Progenitor cell of endocrine pancreas (in vitro differentiated cells): ENCODE measurements at regions not wholly inside any gene's neighbourhood (a gene's known extent, or its start where the extent isn't known, plus 50 kb on each side); places are given as distances from the start of the nearest gene placed in this dataset.

Experiments used
- DNase-seq: peaks from one replicate; pipeline ENCODE4 v3.0.0; 2021; ENCODE audit warnings: low spot score; ENCODE audit not compliant: unreplicated experiment
- H3K27ac Mint-ChIP-seq: 2 replicates; pipeline ENCODE4 v1.8.0; 2021; ENCODE audit warnings: mild to moderate bottlenecking, moderate library complexity, mixed read lengths
- H3K27me3 Mint-ChIP-seq: 2 replicates; pipeline ENCODE4 v1.8.0; 2021; ENCODE audit warnings: mixed read lengths
- H3K36me3 Mint-ChIP-seq: 2 replicates; pipeline ENCODE4 v1.8.0; 2022; ENCODE audit warnings: mixed read lengths; ENCODE audit not compliant: insufficient read depth
- H3K4me1 Mint-ChIP-seq: 2 replicates; pipeline ENCODE4 v1.8.0; 2021; ENCODE audit warnings: low read depth, mixed read lengths
- H3K4me3 Mint-ChIP-seq: 2 replicates; pipeline ENCODE4 v1.8.0; 2021; ENCODE audit warnings: low read depth, mild to moderate bottlenecking, moderate library complexity, mixed read lengths
- H3K9me3 Mint-ChIP-seq: 2 replicates; pipeline ENCODE4 v1.8.0; 2021; ENCODE audit warnings: low read depth, mixed read lengths
- TF ChIP-seq, protein P1 (sequence below): fragments of 200-600 bp; sonication (generic); IDR thresholded peaks from one replicate; pipeline ENCODE4 v1.5.0; 2021; ENCODE audit warnings: antibody characterized with exemption, mild to moderate bottlenecking; ENCODE audit not compliant: unreplicated experiment

DNA sequence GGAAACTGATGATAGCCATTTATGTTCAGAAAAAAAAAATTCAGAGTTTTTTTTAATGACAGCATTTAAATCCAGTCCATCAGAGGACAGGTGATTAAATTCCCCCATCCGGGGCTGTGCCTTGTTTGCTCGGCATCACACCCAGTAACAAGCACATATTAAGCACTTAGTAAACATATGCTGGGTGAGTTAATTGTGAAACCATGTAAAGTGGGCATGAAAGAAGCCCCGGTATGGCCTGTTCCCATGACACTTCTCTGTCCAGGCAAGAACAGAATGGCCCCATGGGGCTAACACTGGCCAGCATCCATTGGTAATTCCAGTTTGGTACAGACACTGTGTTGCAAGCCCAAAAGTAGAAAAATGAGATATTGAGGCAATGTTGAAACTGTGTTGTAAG lies 220.8 kb upstream of the RNF32 start:
- TF ChIP-seq, protein P1, sequence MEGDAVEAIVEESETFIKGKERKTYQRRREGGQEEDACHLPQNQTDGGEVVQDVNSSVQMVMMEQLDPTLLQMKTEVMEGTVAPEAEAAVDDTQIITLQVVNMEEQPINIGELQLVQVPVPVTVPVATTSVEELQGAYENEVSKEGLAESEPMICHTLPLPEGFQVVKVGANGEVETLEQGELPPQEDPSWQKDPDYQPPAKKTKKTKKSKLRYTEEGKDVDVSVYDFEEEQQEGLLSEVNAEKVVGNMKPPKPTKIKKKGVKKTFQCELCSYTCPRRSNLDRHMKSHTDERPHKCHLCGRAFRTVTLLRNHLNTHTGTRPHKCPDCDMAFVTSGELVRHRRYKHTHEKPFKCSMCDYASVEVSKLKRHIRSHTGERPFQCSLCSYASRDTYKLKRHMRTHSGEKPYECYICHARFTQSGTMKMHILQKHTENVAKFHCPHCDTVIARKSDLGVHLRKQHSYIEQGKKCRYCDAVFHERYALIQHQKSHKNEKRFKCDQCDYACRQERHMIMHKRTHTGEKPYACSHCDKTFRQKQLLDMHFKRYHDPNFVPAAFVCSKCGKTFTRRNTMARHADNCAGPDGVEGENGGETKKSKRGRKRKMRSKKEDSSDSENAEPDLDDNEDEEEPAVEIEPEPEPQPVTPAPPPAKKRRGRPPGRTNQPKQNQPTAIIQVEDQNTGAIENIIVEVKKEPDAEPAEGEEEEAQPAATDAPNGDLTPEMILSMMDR = no peak

DNA sequence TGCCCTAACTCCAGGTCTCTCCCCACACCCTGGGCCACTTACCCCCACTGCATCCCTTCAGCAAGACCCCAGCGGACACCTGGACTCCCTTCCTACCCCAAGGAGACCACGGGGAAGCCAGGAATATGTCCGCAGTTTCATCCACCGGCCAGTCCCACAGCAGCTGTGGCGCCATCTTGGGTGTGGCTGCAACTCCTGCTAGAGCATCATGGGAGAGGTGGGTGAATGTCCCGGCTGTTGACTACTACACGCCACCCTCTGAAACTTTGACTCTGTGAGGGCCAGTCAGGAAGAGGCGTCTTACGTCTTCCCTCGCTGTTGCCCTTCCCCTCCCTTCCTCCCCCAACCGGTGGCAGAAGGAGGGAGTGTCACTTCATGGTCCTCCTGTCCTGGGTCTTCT lies 238.3 kb upstream of the RNF32 start:
- TF ChIP-seq, protein P1 = no peak
- Mint-ChIP-seq H3K27me3 (no peaks in the 10 kb centered on the region), H3K27ac (no peak overlapping the region), H3K9me3 (peaks cover 4% of the 10 kb centered on the region), H3K4me1 (peaks cover 6% of the 10 kb centered on the region), H3K4me3 (no peak overlapping the region), H3K36me3 (no peaks in the 10 kb centered on the region)
- no peak for DNase-seq

More for the DNA sequence above, 220.8 kb upstream of the RNF32 start:
- no peak for DNase-seq
- Mint-ChIP-seq H3K27me3 (peaks cover 9% of the 10 kb centered on the region), H3K4me1 (no peaks in the 10 kb centered on the region), H3K9me3 (peaks cover 8% of the 10 kb centered on the region), H3K36me3 (peaks cover 2% of the 10 kb centered on the region), H3K4me3 (no peak overlapping the region), H3K27ac (no peak overlapping the region)

GRCh38 chr7:156401617-156402016 lies 239.0 kb upstream of the RNF32 start:
- Mint-ChIP-seq H3K4me1 (peaks cover 6% of the 10 kb centered on the region), H3K27ac (no peak overlapping the region), H3K4me3 (no peak overlapping the region), H3K9me3 (peaks cover 4% of the 10 kb centered on the region), H3K36me3 (no peaks in the 10 kb centered on the region), H3K27me3 (peaks cover 3% of the 10 kb centered on the region)
- TF ChIP-seq, protein P1 = no peak
- no peak for DNase-seq

GRCh38 chr7:156400046-156400445 lies 240.5 kb upstream of the RNF32 start:
- H3K27ac Mint-ChIP-seq = no peak overlapping the region
- peaks cover 6% of the 10 kb centered on the region for H3K4me1 Mint-ChIP-seq
- no peak overlapping the region for H3K4me3 Mint-ChIP-seq
- peaks cover 3% of the 10 kb centered on the region for H3K27me3 Mint-ChIP-seq
- DNase-seq = no peak
- H3K9me3 Mint-ChIP-seq = no peaks in the 10 kb centered on the region
- no peaks in the 10 kb centered on the region for H3K36me3 Mint-ChIP-seq
- TF ChIP-seq, protein P1 = no peak

GRCh38 chr7:156397249-156397648 lies 243.3 kb upstream of the RNF32 start:
- Mint-ChIP-seq H3K27ac (no peak overlapping the region), H3K36me3 (no peaks in the 10 kb centered on the region), H3K4me1 (peaks cover 6% of the 10 kb centered on the region), H3K27me3 (peaks cover 3% of the 10 kb centered on the region), H3K9me3 (no peaks in the 10 kb centered on the region), H3K4me3 (no peak overlapping the region)
- TF ChIP-seq, protein P1 = no peak
- DNase-seq = no peak
